CD4-positive, alpha-beta memory T cell (primary cell): ENCODE measurements at regions not wholly inside any gene's neighbourhood (a gene's known extent, or its start where the extent isn't known, plus 50 kb on each side); places are given as distances from the start of the nearest gene placed in this dataset.

Experiments
- CTCF ChIA-PET: fragments of 350-600 bp; sonication (Branson Sonifier 250); formaldehyde crosslinking; loops from one replicate; lab custom pipeline; 2021; ENCODE audit warnings: inconsistent platforms; ENCODE audit not compliant: partially characterized antibody; lab: Charles Lee
- POLR2A ChIA-PET: fragments of 350-600 bp; sonication (Branson Sonifier 250); formaldehyde crosslinking; loops from one replicate; lab custom pipeline; 2021; ENCODE audit not compliant: partially characterized antibody; lab: Charles Lee
- DNase-seq, 5 donors: peaks; one replicate each; pipeline versions ENCODE4 v3.0.0 to v3.0.0-alpha.2; 2020 to 2022; ENCODE audit warnings: mixed read lengths in 1 of 5
- H3K27ac ChIP-seq: one replicate; pipeline ENCODE4 v1.7.0; 2013; ENCODE audit warnings: low read depth, low read length
- H3K27me3 ChIP-seq: 2 replicates; pipeline ENCODE4 v1.7.0; 2013; ENCODE audit warnings: mild to moderate bottlenecking, low read length, moderate library complexity; ENCODE audit not compliant: insufficient read depth
- H3K36me3 ChIP-seq: 2 replicates; pipeline ENCODE4 v1.7.0; 2013; ENCODE audit warnings: mild to moderate bottlenecking, low read length, moderate library complexity; ENCODE audit not compliant: insufficient read depth
- H3K4me1 ChIP-seq: 2 replicates; pipeline ENCODE4 v1.7.0; 2013; ENCODE audit warnings: mild to moderate bottlenecking, low read length, moderate library complexity; ENCODE audit not compliant: insufficient read depth
- H3K4me3 ChIP-seq, 2 donors: one replicate each; pipeline ENCODE4 v1.7.0; 2013; ENCODE audit warnings: low read length in 2 of 2, mild to moderate bottlenecking in 1 of 2
- H3K9me3 ChIP-seq, 2 donors: one replicate each; pipeline ENCODE4 v1.7.0; 2013; ENCODE audit warnings: low read length in 2 of 2, control low read depth in 1 of 2; ENCODE audit not compliant: control insufficient read depth in 1 of 2
- H3K27ac Mint-ChIP-seq, 7 donors: one replicate each; pipeline ENCODE4 v1.8.0; 2020 to 2021; ENCODE audit warnings: mixed read lengths in 7 of 7, mild to moderate bottlenecking in 6 of 7, inconsistent platforms in 3 of 7, moderate library complexity in 3 of 7
- H3K27me3 Mint-ChIP-seq, 2 donors: one replicate each; pipeline ENCODE4 v1.8.0; 2020 to 2021; ENCODE audit warnings: mixed read lengths in 2 of 2
- H3K36me3 Mint-ChIP-seq, 2 donors: one replicate each; pipeline ENCODE4 v1.8.0; 2020 to 2021; ENCODE audit warnings: mixed read lengths in 2 of 2, inconsistent platforms in 1 of 2, mild to moderate bottlenecking in 1 of 2
- H3K4me1 Mint-ChIP-seq, 4 donors: one replicate each; pipeline ENCODE4 v1.8.0; 2020 to 2021; ENCODE audit warnings: mixed read lengths in 4 of 4, mild to moderate bottlenecking in 1 of 4
- H3K4me3 Mint-ChIP-seq, 8 donors: one replicate each; pipeline ENCODE4 v1.8.0; 2020 to 2021; ENCODE audit warnings: mixed read lengths in 8 of 8, mild to moderate bottlenecking in 7 of 8, moderate library complexity in 6 of 8, inconsistent platforms in 3 of 8
- H3K9me3 Mint-ChIP-seq, 8 donors: one replicate each; pipeline ENCODE4 v1.8.0; 2020 to 2021; ENCODE audit warnings: mixed read lengths in 8 of 8, mild to moderate bottlenecking in 5 of 8, inconsistent platforms in 3 of 8, moderate library complexity in 1 of 8
- intact Hi-C: fragments of 100-400 bp; cut with micrococcal nuclease; formaldehyde crosslinking; loops from one replicate; pipeline ENCODE4 v1.15.1; 2023

GRCh38 chr22:47463220-47463619 is 700.8 kb downstream of the TBC1D22A start:
- Mint-ChIP-seq H3K36me3 (peaks cover 4 to 18% of the 10 kb centered on the region in 2 donors), H3K27ac (peak overlapping the region in 1 of 7 donors; percentile 15), H3K4me3 (no peak overlapping the region), H3K27me3 (peaks cover 2 to 10% of the 10 kb centered on the region in 2 donors), H3K9me3 (peaks cover 0 to 17% (median 14%) of the 10 kb centered on the region in 8 donors), H3K4me1 (no peaks in the 10 kb centered on the region)
- no peak overlapping the region for H3K27ac ChIP-seq
- no peak overlapping the region for H3K4me3 ChIP-seq
- no peaks in the 10 kb centered on the region for H3K4me1 ChIP-seq
- ChIA-PET POLR2A (no interaction called here), CTCF (no interaction called here)
- intact Hi-C loops, result no loop called here
- H3K36me3 ChIP-seq, result no peaks in the 10 kb centered on the region
- H3K27me3 ChIP-seq, result no peaks in the 10 kb centered on the region
- DNase-seq, result no peak
- no peaks in the 10 kb centered on the region for H3K9me3 ChIP-seq

GRCh38 chr22:47460861-47461260 is 698.4 kb downstream of the TBC1D22A start:
- no peaks in the 10 kb centered on the region for H3K4me1 Mint-ChIP-seq
- no peak overlapping the region for H3K4me3 Mint-ChIP-seq
- Histone ChIP-seq H3K4me3 (no peak overlapping the region), H3K36me3 (no peaks in the 10 kb centered on the region), H3K9me3 (no peaks in the 10 kb centered on the region), H3K27me3 (no peaks in the 10 kb centered on the region), H3K4me1 (no peaks in the 10 kb centered on the region), H3K27ac (no peak overlapping the region)
- peak overlapping the region in 1 of 7 donors; percentile 54 for H3K27ac Mint-ChIP-seq
- peaks cover 4% of the 10 kb centered on the region in 2 donors for H3K36me3 Mint-ChIP-seq
- no peak for DNase-seq
- ChIA-PET POLR2A (no interaction called here), CTCF (no interaction called here)
- H3K9me3 Mint-ChIP-seq, result peaks cover 0 to 5% (median under 1%) of the 10 kb centered on the region in 8 donors
- peaks cover 2 to 3% of the 10 kb centered on the region in 2 donors for H3K27me3 Mint-ChIP-seq
- intact Hi-C loops, result no loop called here

- intact Hi-C loops, result no loop called here
- no peak for DNase-seq
- Histone ChIP-seq H3K9me3 (peaks cover 0 to under 1% of the 10 kb centered on the region in 2 donors), H3K27ac (no peak overlapping the region), H3K27me3 (no peaks in the 10 kb centered on the region), H3K4me3 (no peak overlapping the region), H3K4me1 (no peaks in the 10 kb centered on the region), H3K36me3 (no peaks in the 10 kb centered on the region)
- H3K9me3 Mint-ChIP-seq, result peaks cover 0 to 7% (median 4%) of the 10 kb centered on the region in 8 donors
- no peak overlapping the region for H3K4me3 Mint-ChIP-seq
- POLR2A ChIA-PET, result no interaction called here
- peaks cover 2 to 3% of the 10 kb centered on the region in 2 donors for H3K27me3 Mint-ChIP-seq
- peak overlapping the region in 1 of 7 donors; percentile 36 for H3K27ac Mint-ChIP-seq
- H3K4me1 Mint-ChIP-seq, result no peaks in the 10 kb centered on the region
- H3K36me3 Mint-ChIP-seq, result peaks cover 4% of the 10 kb centered on the region in 2 donors
- CTCF ChIA-PET, result no interaction called here
Measured at GRCh38 chr22:47460176-47460575, 697.7 kb downstream of the TBC1D22A start.

- no peak for DNase-seq
- Mint-ChIP-seq H3K9me3 (peaks cover 0 to 23% (median 18%) of the 10 kb centered on the region in 8 donors), H3K27ac (no peak overlapping the region), H3K36me3 (peaks cover 3 to 10% of the 10 kb centered on the region in 2 donors), H3K27me3 (no peaks in the 10 kb centered on the region), H3K4me3 (no peak overlapping the region), H3K4me1 (no peaks in the 10 kb centered on the region)
- POLR2A ChIA-PET, result no interaction called here
- intact Hi-C loops, result no loop called here
- Histone ChIP-seq H3K4me1 (no peaks in the 10 kb centered on the region), H3K27ac (no peak overlapping the region), H3K27me3 (no peaks in the 10 kb centered on the region), H3K9me3 (peaks cover 0 to 4% of the 10 kb centered on the region in 2 donors), H3K4me3 (no peak overlapping the region), H3K36me3 (no peaks in the 10 kb centered on the region)
- CTCF ChIA-PET, result no interaction called here
Measured at GRCh38 chr22:47458348-47458747, 695.9 kb downstream of the TBC1D22A start.

GRCh38 chr22:47457509-47458300 is 695.3 kb downstream of the TBC1D22A start:
- H3K9me3 Mint-ChIP-seq, result peaks cover 0 to 29% (median 17%) of the 10 kb centered on the region in 8 donors
- Histone ChIP-seq H3K4me3 (no peak overlapping the region), H3K4me1 (no peaks in the 10 kb centered on the region), H3K27me3 (no peaks in the 10 kb centered on the region), H3K27ac (no peak overlapping the region), H3K9me3 (peaks cover 0 to 4% of the 10 kb centered on the region in 2 donors), H3K36me3 (no peaks in the 10 kb centered on the region)
- H3K4me3 Mint-ChIP-seq, result no peak overlapping the region
- no peaks in the 10 kb centered on the region for H3K4me1 Mint-ChIP-seq
- no peak overlapping the region for H3K27ac Mint-ChIP-seq
- peaks cover 3 to 16% of the 10 kb centered on the region in 2 donors for H3K36me3 Mint-ChIP-seq
- no peak for DNase-seq
- ChIA-PET POLR2A (no interaction called here), CTCF (no interaction called here)
- H3K27me3 Mint-ChIP-seq, result peaks cover 0 to 2% of the 10 kb centered on the region in 2 donors
- intact Hi-C loops, result no loop called here

GRCh38 chr22:47457021-47457420 is 694.6 kb downstream of the TBC1D22A start:
- no peak overlapping the region for H3K27ac ChIP-seq
- Mint-ChIP-seq H3K4me1 (no peaks in the 10 kb centered on the region), H3K4me3 (no peak overlapping the region), H3K9me3 (peaks cover 0 to 30% (median 17%) of the 10 kb centered on the region in 8 donors), H3K36me3 (peaks cover 3 to 16% of the 10 kb centered on the region in 2 donors), H3K27me3 (peaks cover under 1 to 2% of the 10 kb centered on the region in 2 donors), H3K27ac (no peak overlapping the region)
- POLR2A ChIA-PET, result no interaction called here
- no peak for DNase-seq
- peaks cover 0 to 4% of the 10 kb centered on the region in 2 donors for H3K9me3 ChIP-seq
- H3K4me3 ChIP-seq, result no peak overlapping the region
- CTCF ChIA-PET, result no interaction called here
- H3K27me3 ChIP-seq, result no peaks in the 10 kb centered on the region
- intact Hi-C loops, result no loop called here
- no peaks in the 10 kb centered on the region for H3K36me3 ChIP-seq
- no peaks in the 10 kb centered on the region for H3K4me1 ChIP-seq

- Histone ChIP-seq H3K9me3 (peaks cover 0 to 4% of the 10 kb centered on the region in 2 donors), H3K36me3 (no peaks in the 10 kb centered on the region), H3K4me3 (no peak overlapping the region), H3K27ac (no peak overlapping the region), H3K27me3 (no peaks in the 10 kb centered on the region), H3K4me1 (no peaks in the 10 kb centered on the region)
- intact Hi-C loops, result no loop called here
- POLR2A ChIA-PET, result no interaction called here
- DNase-seq, result no peak
- CTCF ChIA-PET, result no interaction called here
- peaks cover 2% of the 10 kb centered on the region in 2 donors for H3K27me3 Mint-ChIP-seq
- peaks cover 0 to 30% (median 17%) of the 10 kb centered on the region in 8 donors for H3K9me3 Mint-ChIP-seq
- H3K36me3 Mint-ChIP-seq, result peaks cover 3 to 16% of the 10 kb centered on the region in 2 donors
- no peak overlapping the region for H3K27ac Mint-ChIP-seq
- no peak overlapping the region for H3K4me3 Mint-ChIP-seq
- no peaks in the 10 kb centered on the region for H3K4me1 Mint-ChIP-seq
Measured at GRCh38 chr22:47456031-47456430, 693.6 kb downstream of the TBC1D22A start.
